HG03025 (cell line): ENCODE measurements at regions not wholly inside any gene's neighbourhood (a gene's known extent, or its start where the extent isn't known, plus 50 kb on each side); places are given as distances from the start of the nearest gene placed in this dataset.

ENCODE experiments used
- ATAC-seq: cut with Tn5 transposase; IDR thresholded peaks from one replicate; pipeline ENCODE4 v1.9.1; 2021; ENCODE audit warnings: mild to moderate bottlenecking, moderate library complexity; ENCODE audit not compliant: unreplicated experiment, low FRiP score

DNA sequence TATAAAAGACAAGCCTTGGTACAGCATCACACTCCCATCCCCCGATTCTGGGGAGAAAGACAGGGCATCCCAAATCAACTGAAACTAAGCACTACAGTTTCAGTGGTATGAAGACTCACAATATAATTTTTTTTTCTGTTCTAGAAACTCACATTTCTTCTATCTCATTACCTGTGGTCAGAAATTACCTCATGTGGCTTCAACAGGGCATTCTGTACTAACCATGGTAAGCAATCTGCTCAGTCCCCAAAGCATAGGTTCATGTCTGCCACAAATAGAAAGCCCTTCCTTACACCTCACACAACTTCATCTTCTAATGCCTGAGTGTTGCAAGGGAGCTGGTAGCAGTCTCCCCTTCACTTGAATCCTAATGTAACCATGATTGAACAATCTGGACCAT, 147.4 kb upstream of the POU2AF2 start:
- ATAC-seq, result no peak

GRCh38 chr11:111097191-111097590, 148.3 kb upstream of the POU2AF2 start:
- ATAC-seq, result no peak

DNA sequence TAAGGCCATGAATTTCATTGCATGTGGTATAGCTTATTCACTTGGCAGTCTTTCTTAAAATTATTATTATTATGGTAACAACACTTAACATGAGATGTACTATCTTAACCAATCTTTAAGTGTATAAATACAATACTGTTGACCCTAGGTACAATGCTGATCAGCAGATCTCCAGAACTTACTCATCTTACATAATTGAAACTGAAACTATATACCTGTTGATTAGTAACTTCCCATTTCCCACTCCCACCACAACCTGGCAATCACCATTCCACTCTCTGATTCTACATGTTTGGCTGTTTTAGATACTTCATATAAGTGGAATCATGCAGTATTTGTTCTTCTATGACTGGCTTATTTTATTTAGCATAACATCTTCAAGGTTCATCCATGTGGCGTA, 150.2 kb upstream of the POU2AF2 start:
- no peak for ATAC-seq

- ATAC-seq, result no peak
Observed at GRCh38 chr11:111093061-111093460, 152.5 kb upstream of the POU2AF2 start.

- no peak for ATAC-seq
Observed at GRCh38 chr11:111091321-111091938, 154.1 kb upstream of the POU2AF2 start.

DNA sequence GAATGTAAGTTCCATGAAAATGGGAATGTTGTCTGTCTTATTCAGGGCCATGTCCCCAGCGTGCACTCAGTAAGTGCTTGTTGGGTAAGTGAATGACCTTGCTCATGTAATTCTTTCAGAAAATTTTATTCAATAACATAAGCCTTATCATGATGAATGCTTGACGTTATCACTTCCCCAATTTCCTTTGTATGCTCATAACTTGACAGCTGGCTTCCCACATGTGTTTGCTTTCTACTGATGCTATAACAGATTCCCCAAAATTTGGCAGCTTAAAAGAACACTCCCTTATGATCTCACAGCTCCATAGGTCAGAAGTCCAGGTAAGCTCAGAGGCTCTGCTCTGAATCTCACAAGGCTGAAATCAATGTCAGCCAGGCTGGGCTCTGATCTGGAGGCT, 155.8 kb upstream of the POU2AF2 start:
- no peak for ATAC-seq

DNA sequence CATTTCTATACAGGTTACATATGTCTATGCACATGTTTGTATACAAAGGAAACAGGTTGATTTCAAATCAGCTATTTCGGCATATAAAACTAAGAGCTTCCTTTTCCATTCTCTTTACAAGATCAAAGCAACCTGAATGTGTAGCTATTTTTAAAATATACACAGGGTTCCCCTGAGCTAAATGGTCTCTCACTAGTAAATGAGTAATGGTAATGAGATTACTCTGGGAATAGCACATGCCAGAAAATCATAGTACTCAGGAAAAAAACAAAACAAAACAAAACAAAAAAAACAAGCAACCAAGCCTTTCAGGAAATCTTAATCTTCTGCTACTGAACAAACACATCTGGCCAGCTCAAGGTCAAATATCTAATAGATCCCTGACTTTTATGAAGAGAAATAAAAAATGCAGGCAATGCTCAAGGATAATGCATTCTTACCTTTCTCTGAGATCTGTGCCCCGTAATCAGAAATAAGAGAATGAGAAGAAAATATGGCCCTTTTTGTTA, 156.6 kb upstream of the POU2AF2 start:
- ATAC-seq, result no peak

GRCh38 chr11:111086058-111086457, 159.5 kb upstream of the POU2AF2 start:
- ATAC-seq, result no peak

GRCh38 chr11:111082664-111083063, 162.9 kb upstream of the POU2AF2 start:
- ATAC-seq, result no peak

DNA sequence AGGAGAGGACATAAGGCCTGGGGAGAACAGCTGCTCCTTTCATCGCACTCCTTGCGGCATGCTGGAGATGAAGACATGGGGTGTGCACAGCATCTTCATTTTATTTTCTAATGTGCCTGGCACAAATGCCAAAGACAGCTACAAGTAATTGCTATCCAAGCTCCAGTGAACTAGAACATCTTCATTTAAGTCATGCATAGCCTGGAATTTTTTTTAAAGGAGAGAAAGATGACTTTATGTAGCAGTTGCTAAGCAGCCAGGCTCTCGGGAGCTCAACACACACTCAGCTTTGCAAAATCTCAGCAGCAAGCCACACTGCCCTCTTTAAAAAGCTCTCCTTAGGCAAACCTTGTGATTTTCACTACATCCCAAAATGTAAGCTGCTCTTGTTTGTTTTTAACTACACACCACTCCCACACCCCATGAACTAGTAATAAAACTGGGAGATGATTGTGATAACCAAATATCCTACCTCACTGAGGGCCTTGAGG, 164.5 kb upstream of the POU2AF2 start:
- no peak for ATAC-seq

DNA sequence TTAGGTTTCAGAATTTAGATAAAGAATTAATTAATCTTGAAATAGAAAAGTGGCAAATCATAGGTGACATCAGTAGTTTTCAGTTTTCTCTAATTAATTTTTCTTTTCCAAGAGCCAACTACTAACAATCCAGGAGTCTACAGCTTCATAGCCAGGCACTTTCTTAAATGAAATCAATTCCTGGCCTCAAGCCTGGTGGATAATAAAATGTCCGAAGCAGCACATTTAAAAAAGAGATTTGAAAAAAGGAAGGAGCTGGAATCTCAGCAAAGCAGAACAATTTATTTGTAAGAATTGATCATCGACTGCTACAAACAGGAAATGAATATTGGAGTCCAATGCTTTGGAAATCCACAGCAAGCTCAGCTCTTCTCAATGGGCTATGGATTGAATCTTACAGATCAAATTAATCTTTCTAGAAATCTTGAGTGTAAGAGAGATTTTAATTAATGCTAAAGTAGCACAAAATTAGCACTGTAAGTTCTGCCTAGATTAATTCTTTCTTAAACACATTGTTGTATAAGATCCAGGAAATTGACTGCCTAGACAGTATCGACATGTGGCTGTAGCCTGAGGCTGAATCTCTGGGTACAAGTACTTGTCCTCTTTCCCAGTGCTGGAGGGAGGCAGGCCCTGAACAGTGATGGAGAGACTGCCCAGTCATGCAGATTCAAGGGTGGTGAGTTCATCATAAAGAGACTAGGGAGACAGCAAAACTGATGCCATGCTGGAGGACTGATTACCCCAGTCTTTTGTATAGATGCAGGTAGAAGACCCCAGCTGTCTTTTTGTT, 167.8 kb upstream of the POU2AF2 start:
- no peak for ATAC-seq

DNA sequence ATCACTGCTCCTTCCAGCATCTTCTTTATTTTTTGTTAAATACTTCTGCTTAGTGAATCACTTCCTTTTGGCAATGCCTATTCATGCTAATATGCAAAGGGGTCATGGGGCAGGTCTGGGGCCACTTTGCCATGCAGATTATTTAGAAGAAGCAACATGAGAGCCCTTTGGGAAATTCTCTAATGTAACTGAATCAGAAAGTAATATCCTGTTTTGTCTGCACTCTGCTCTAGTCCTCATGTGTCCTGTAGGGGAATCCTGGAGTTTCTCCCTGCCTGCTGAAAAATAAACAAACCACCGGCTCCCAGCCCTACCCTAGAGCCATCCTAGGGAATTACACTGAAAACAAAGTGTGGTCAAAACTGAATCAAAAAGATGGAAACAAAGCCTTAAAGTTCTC, 176.5 kb upstream of the POU2AF2 start:
- ATAC-seq, result no peak

GRCh38 chr11:111067994-111068393, 177.5 kb upstream of the POU2AF2 start:
- no peak for ATAC-seq

- no peak for ATAC-seq
Observed at GRCh38 chr11:111066846-111067245, 178.7 kb upstream of the POU2AF2 start.

GRCh38 chr11:111063726-111064517, 181.6 kb upstream of the POU2AF2 start:
- no peak for ATAC-seq

DNA sequence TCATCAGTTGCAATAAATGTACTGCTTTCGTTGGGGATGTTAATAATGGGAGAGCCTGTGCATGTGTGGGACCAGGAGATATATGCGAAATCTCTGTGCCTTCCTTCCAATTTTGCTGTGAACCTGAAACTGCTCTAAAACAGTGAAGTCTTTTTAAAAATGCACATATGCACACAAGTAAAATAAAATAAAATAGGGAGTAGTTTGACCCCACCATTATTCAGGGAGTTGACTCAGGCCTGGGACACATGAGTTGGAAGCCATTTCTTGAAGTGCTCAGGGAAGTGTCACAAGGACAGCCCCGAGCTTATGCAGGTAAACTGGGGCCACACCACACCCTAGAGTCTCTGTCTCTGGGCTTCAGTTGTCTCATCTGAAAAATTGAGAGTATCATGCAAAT, 183.1 kb upstream of the POU2AF2 start:
- no peak for ATAC-seq

GRCh38 chr11:111059726-111060125, 185.8 kb upstream of the POU2AF2 start:
- ATAC-seq, result no peak

DNA sequence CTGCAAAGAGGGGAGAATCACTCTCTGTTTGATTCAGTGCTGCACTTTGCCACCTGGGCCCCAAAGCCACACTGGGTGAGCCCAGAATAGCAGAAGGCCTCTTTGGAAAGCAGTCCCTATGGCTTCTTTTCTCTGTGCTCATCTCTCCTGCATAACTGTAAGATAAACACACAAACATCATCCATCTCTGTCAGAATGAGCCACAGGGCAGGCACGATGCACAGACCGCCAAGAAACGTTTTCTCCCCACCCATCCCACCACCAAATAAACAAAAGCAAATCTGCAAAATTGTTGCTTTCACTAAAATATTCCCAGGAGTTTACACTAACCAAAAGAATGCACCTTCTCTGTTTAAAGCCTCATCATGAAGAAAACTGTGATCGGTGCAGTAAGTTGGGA, 196.4 kb upstream of the POU2AF2 start:
- no peak for ATAC-seq

- no peak for ATAC-seq
Observed at GRCh38 chr11:111047374-111047773, 198.2 kb upstream of the POU2AF2 start.

DNA sequence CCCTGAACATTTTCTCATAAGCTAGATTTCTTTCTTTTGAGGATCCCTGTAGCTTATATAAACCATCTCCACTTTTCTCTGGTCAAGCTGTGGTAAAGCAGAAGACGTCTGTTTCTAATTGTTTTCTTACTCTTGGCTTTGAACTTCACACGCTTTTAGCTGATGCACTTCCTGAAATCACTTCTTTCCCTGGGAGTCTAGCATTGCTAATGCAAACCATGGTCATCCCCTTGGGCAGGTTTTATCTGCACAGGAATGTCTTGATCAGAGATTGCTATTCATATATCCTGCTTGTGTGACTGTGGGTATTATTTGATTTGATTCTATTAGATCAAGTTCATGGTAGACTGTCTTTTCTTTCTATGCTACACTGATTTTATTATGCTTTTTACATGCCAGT, 199.2 kb upstream of the POU2AF2 start:
- no peak for ATAC-seq

DNA sequence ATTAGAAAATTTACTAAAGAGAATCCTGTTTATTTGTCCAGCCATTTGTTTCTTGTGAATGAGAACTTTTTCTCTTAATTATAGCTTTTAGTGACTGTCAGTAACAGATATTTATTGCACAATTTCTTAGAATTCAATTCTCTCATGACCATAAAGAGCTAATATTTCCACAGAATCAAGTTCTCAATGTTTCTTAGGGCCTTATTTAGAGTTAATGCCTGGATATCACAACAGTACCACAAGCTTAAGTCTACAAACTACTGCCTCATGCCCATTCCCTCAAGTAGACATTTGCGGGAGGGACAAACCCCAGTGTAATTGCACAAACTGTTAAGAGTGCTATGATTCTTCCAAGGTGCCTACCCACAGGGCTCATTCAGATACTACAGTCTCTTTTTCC, 199.7 kb upstream of the POU2AF2 start:
- ATAC-seq, result no peak
